OCI-LY7 (cell line): ENCODE measurements at regions not wholly inside any gene's neighbourhood (a gene's known extent, or its start where the extent isn't known, plus 50 kb on each side); places are given as distances from the start of the nearest gene placed in this dataset.

Experiments
- BruUV-seq: library from RNA; stranded (reverse); fragments of 400-500 nt; replicated peaks from 2 replicates; lab custom pipeline; 2021; lab: Mats Ljungman, UMichigan
- CTCF ChIA-PET: fragments of 300-600 bp; sonication (Branson Sonifier 250); formaldehyde crosslinking; loops from one replicate; lab custom pipeline; 2022; ENCODE audit warnings: antibody characterized with exemption; ENCODE audit not compliant: unreplicated experiment; lab: Charles Lee
- POLR2A ChIA-PET: fragments of 300-600 bp; sonication (Branson Sonifier 250); formaldehyde crosslinking; loops from one replicate; lab custom pipeline; 2022; ENCODE audit warnings: antibody characterized with exemption; lab: Charles Lee
- DNase-seq: peaks from one replicate; pipeline ENCODE4 v3.0.0-alpha.2; 2015; ENCODE audit warnings: low spot score
- H2AFZ ChIP-seq: fragments of 200-600 bp; sonication (generic), shearing (Covaris generic); 2 replicates; pipeline ENCODE4 v1.6.1; 2014; ENCODE audit warnings: mild to moderate bottlenecking, antibody characterized with exemption, low read length, moderate library complexity
- H3K27ac ChIP-seq: fragments of 200-600 bp; sonication (generic); 2 replicates; pipeline ENCODE4 v1.5.1; 2014; ENCODE audit warnings: mixed run types, low read depth, mild to moderate bottlenecking, moderate library complexity, low read length, inconsistent platforms; ENCODE audit not compliant: poor library complexity, severe bottlenecking
- H3K36me3 ChIP-seq: fragments of 200-600 bp; sonication (generic); 2 replicates; pipeline ENCODE4 v1.6.1; 2014; ENCODE audit warnings: mild to moderate bottlenecking, antibody characterized with exemption, low read length, moderate library complexity, mixed read lengths; ENCODE audit not compliant: insufficient read depth
- H3K4me1 ChIP-seq: fragments of 200-600 bp; sonication (generic); 2 replicates; pipeline ENCODE4 v1.5.1; 2014; ENCODE audit warnings: mild to moderate bottlenecking, low read length; ENCODE audit not compliant: insufficient read depth, poor library complexity, severe bottlenecking
- H3K4me2 ChIP-seq: fragments of 200-600 bp; sonication (generic); 2 replicates; pipeline ENCODE4 v1.6.1; 2014; ENCODE audit warnings: mild to moderate bottlenecking, low read length
- H3K4me3 ChIP-seq: fragments of 200-600 bp; sonication (generic); 2 replicates; pipeline ENCODE4 v1.5.1; 2014; ENCODE audit warnings: mild to moderate bottlenecking, low read depth, low read length; ENCODE audit not compliant: poor library complexity, severe bottlenecking
- H3K79me2 ChIP-seq: fragments of 200-600 bp; sonication (generic); 2 replicates; pipeline ENCODE4 v1.6.1; 2016; ENCODE audit warnings: low read depth, mild to moderate bottlenecking, low read length, moderate library complexity, mixed read lengths; ENCODE audit not compliant: insufficient read depth
- H3K9me2 ChIP-seq: fragments of 200-600 bp; sonication (generic); 2 replicates; pipeline ENCODE4 v1.6.1; 2016; ENCODE audit warnings: mild to moderate bottlenecking, low read length, mixed read lengths; ENCODE audit not compliant: insufficient read depth
- H3K9me3 ChIP-seq: fragments of 200-600 bp; sonication (generic); 2 replicates; pipeline ENCODE4 v1.6.1; 2014; ENCODE audit warnings: mild to moderate bottlenecking, mixed run types, low read length, mixed read lengths
- H4K20me1 ChIP-seq: fragments of 200-600 bp; sonication (generic); 2 replicates; pipeline ENCODE4 v1.6.1; 2014; ENCODE audit warnings: mild to moderate bottlenecking, antibody characterized with exemption, low read length, moderate library complexity, mixed read lengths; ENCODE audit not compliant: insufficient read depth
- CTCF ChIP-seq: fragments of 200-600 bp; sonication (generic); conservative IDR thresholded peaks from 2 replicates; pipeline ENCODE4 v1.5.1; 2014; ENCODE audit warnings: mild to moderate bottlenecking, antibody characterized with exemption, low read length, moderate library complexity, mixed read lengths
- EZH2phosphoT487 ChIP-seq: fragments of 200-600 bp; sonication (generic); IDR thresholded peaks from 2 replicates; pipeline ENCODE4 v1.6.1; 2018; ENCODE audit warnings: low read depth, borderline replicate concordance, mild to moderate bottlenecking, mixed run types, antibody characterized with exemption, low read length, moderate library complexity, mixed read lengths
- intact Hi-C: fragments of 100-400 bp; cut with micrococcal nuclease; formaldehyde crosslinking; loops from one replicate; pipeline ENCODE4 v1.10.0; 2022; ENCODE audit not compliant: unreplicated experiment

GRCh38 chr11:119941171-119941570, 196.7 kb downstream of the TRIM29 start:
- intact Hi-C loops: no loop called here
- no peak overlapping the region for H3K27ac ChIP-seq
- CTCF ChIA-PET: no interaction called here

GRCh38 chr11:119940401-119940976, 197.4 kb downstream of the TRIM29 start:
- no TSS peak for BruUV-seq
- H3K4me3 ChIP-seq: no peak overlapping the region
- DNase-seq: no peak
- no peak overlapping the region for H2AFZ ChIP-seq
- intact Hi-C loops: no loop called here
- H3K9me3 ChIP-seq: no peaks in the 10 kb centered on the region
- no peaks in the 10 kb centered on the region for H4K20me1 ChIP-seq
- H3K4me2 ChIP-seq: no peak overlapping the region
- no peak for TF ChIP-seq CTCF
- no peak for TF ChIP-seq EZH2phosphoT487
- no peaks in the 10 kb centered on the region for H3K4me1 ChIP-seq
- ChIA-PET POLR2A (interaction anchor here (1.0 kb wide), 1 partner anchor 10 kb away, joined by 3 read pairs; no protein-coding TSS in a partner anchor), CTCF (no interaction called here)
- no peaks in the 10 kb centered on the region for H3K9me2 ChIP-seq
- H3K27ac ChIP-seq: no peak overlapping the region
- no peaks in the 10 kb centered on the region for H3K36me3 ChIP-seq
- H3K79me2 ChIP-seq: no peaks in the 10 kb centered on the region

More at GRCh38 chr11:119941171-119941570, 196.7 kb downstream of the TRIM29 start:
- Histone ChIP-seq H3K4me2 (no peak overlapping the region), H3K9me2 (no peaks in the 10 kb centered on the region), H3K79me2 (no peaks in the 10 kb centered on the region), H3K4me3 (no peak overlapping the region), H2AFZ (no peak overlapping the region), H3K9me3 (no peaks in the 10 kb centered on the region), H3K36me3 (no peaks in the 10 kb centered on the region), H3K4me1 (no peaks in the 10 kb centered on the region), H4K20me1 (no peaks in the 10 kb centered on the region)
- TF ChIP-seq CTCF: no peak
- TF ChIP-seq EZH2phosphoT487: no peak
- no peak for DNase-seq
- no TSS peak for BruUV-seq
- POLR2A ChIA-PET: interaction anchor here (1.0 kb wide), 1 partner anchor 10 kb away, joined by 3 read pairs; no protein-coding TSS in a partner anchor

- H3K4me3 ChIP-seq: no peak overlapping the region
- no peak overlapping the region for H3K27ac ChIP-seq
- H2AFZ ChIP-seq: no peak overlapping the region
- H4K20me1 ChIP-seq: no peaks in the 10 kb centered on the region
- TF ChIP-seq CTCF (no peak), EZH2phosphoT487 (no peak)
- H3K36me3 ChIP-seq: no peaks in the 10 kb centered on the region
- BruUV-seq: no TSS peak
- no peaks in the 10 kb centered on the region for H3K9me3 ChIP-seq
- no peaks in the 10 kb centered on the region for H3K79me2 ChIP-seq
- intact Hi-C loops: no loop called here
- H3K4me1 ChIP-seq: no peaks in the 10 kb centered on the region
- ChIA-PET POLR2A (no interaction called here), CTCF (no interaction called here)
- DNase-seq: no peak
- H3K4me2 ChIP-seq: no peak overlapping the region
- no peaks in the 10 kb centered on the region for H3K9me2 ChIP-seq
Measured at GRCh38 chr11:119937412-119937811, 200.5 kb downstream of the TRIM29 start.
